T1000 (cell line): ENCODE measurements at regions not wholly inside any gene's neighbourhood (a gene's known extent, or its start where the extent isn't known, plus 50 kb on each side); places are given as distances from the start of the nearest gene placed in this dataset.
"Not testable (repeated sequence)": the region's sequence is repeated elsewhere in the genome, so short reads cannot be mapped to it uniquely, and the experiment has no call there.

ENCODE experiments used
- DNase-seq: peaks from one replicate; lab custom pipeline; 2025; ENCODE audit warnings: mixed read lengths; lab: John Stamatoyannopoulos, UW

- DNase-seq = not testable (repeated sequence)
Measured at GRCh38 chr12:88368077-88368476, 212.2 kb downstream of the KITLG start.

- DNase-seq = no peak
Measured at GRCh38 chr12:88371416-88372183, 208.7 kb downstream of the KITLG start.

- no peak for DNase-seq
Measured at GRCh38 chr12:88375306-88376305, 204.7 kb downstream of the KITLG start.

GRCh38 chr12:88377973-88378372, 202.3 kb downstream of the KITLG start:
- no peak for DNase-seq

- no peak for DNase-seq
Measured at GRCh38 chr12:88381466-88381865, 198.8 kb downstream of the KITLG start.

- no peak for DNase-seq
Measured at GRCh38 chr12:88383405-88383804, 196.9 kb downstream of the KITLG start.

- DNase-seq = no peak
Measured at GRCh38 chr12:88388566-88389540, 191.4 kb downstream of the KITLG start.

GRCh38 chr12:88390811-88391210, 189.5 kb downstream of the KITLG start:
- DNase-seq = no peak

GRCh38 chr12:88391556-88391955, 188.7 kb downstream of the KITLG start:
- DNase-seq = peak; percentile 86

- DNase-seq = no peak
Measured at GRCh38 chr12:88393017-88393767, 187.1 kb downstream of the KITLG start.

GRCh38 chr12:88398031-88398430, 182.2 kb downstream of the KITLG start:
- DNase-seq = no peak

GRCh38 chr12:88399811-88400210, 180.5 kb downstream of the KITLG start:
- DNase-seq = no peak

- no peak for DNase-seq
Measured at GRCh38 chr12:88400302-88400701, 180.0 kb downstream of the KITLG start.

- DNase-seq = no peak
Measured at GRCh38 chr12:88401155-88401554, 179.1 kb downstream of the KITLG start.

GRCh38 chr12:88406905-88407304, 173.4 kb downstream of the KITLG start:
- DNase-seq = no peak

- DNase-seq = no peak
Measured at GRCh38 chr12:88408823-88409222, 171.4 kb downstream of the KITLG start.

GRCh38 chr12:88409257-88409656, 171.0 kb downstream of the KITLG start:
- DNase-seq = no peak

GRCh38 chr12:88411689-88412088, 168.6 kb downstream of the KITLG start:
- no peak for DNase-seq

- DNase-seq = no peak
Measured at GRCh38 chr12:88413646-88414045, 166.6 kb downstream of the KITLG start.

- no peak for DNase-seq
Measured at GRCh38 chr12:88416155-88416554, 164.1 kb downstream of the KITLG start.

- no peak for DNase-seq
Measured at GRCh38 chr12:88416786-88417185, 163.5 kb downstream of the KITLG start.
